Activated CD4-positive, alpha-beta T cell treated with anti-CD3 and anti-CD28 coated beads, Interleukin-2, amount 10 ng/mL, durations not matched to agents 24 days and 14 days (primary cell): ENCODE measurements at regions not wholly inside any gene's neighbourhood (a gene's known extent, or its start where the extent isn't known, plus 50 kb on each side); places are given as distances from the start of the nearest gene placed in this dataset.

ENCODE experiments used
- DNase-seq: peaks from one replicate; pipeline ENCODE4 v3.0.0; 2022
- H3K27ac Mint-ChIP-seq: one replicate; pipeline ENCODE4 v1.8.0; 2022; ENCODE audit warnings: mild to moderate bottlenecking, mixed read lengths
- H3K27me3 Mint-ChIP-seq: one replicate; pipeline ENCODE4 v1.8.0; 2022; ENCODE audit warnings: mixed read lengths
- H3K36me3 Mint-ChIP-seq: one replicate; pipeline ENCODE4 v1.8.0; 2022; ENCODE audit warnings: low read depth, mild to moderate bottlenecking, mixed read lengths
- H3K4me1 Mint-ChIP-seq: one replicate; pipeline ENCODE4 v1.8.0; 2021; ENCODE audit warnings: mixed read lengths
- H3K4me3 Mint-ChIP-seq: one replicate; pipeline ENCODE4 v1.8.0; 2022; ENCODE audit warnings: mild to moderate bottlenecking, moderate library complexity, mixed read lengths
- H3K9me3 Mint-ChIP-seq: one replicate; pipeline ENCODE4 v1.8.0; 2021; ENCODE audit warnings: mixed read lengths
- intact Hi-C: fragments of 100-400 bp; cut with micrococcal nuclease; formaldehyde crosslinking; loops from one replicate; pipeline ENCODE4 v1.15.1; 2023

DNA sequence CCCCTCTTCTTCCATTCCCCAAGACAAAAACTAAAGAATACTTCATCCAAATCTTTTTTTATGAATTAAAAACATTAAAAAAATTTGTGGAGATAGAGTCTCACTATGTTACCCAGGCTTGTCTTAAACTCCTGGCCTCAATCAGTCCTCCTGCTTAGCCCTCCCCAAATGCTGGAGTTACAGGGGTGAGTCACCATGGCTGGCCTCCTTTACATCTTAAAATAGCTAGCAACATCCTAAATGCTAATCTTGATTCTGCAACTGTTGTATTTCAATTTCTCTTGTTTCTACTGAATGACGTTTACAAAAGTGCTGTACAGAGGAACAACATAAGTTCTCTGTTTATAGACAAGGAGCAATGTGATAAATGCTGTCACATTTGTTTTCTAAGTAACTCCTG, 483.5 kb downstream of the ADGRL2 start:
- no peak overlapping the region for H3K27ac Mint-ChIP-seq
- no peak overlapping the region for H3K4me3 Mint-ChIP-seq
- no peaks in the 10 kb centered on the region for H3K4me1 Mint-ChIP-seq
- H3K9me3 Mint-ChIP-seq = peaks cover 6% of the 10 kb centered on the region
- no peak for DNase-seq
- intact Hi-C loops = no loop called here
- H3K36me3 Mint-ChIP-seq = no peaks in the 10 kb centered on the region
- H3K27me3 Mint-ChIP-seq = no peaks in the 10 kb centered on the region

DNA sequence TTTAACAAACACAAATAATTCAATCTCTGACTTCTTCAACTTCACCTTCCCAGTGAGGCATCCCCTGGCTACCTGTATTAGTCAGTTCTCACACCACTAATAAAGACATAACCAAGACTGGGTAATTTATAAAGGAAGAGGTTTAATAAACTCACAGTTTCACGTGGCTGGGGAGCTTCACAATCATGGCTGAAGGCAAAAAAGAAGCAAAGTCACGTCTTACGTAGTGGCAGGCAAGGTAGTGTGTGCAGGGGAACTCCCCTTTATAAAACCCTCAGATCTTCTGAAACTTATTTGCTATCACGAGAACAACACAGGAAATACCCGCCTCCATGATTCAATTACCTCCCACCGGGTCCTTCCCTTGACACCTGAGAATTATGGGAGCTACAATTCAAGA, 478.5 kb downstream of the ADGRL2 start:
- Mint-ChIP-seq H3K4me3 (no peak overlapping the region), H3K27me3 (no peaks in the 10 kb centered on the region), H3K4me1 (no peaks in the 10 kb centered on the region), H3K27ac (no peak overlapping the region), H3K36me3 (no peaks in the 10 kb centered on the region), H3K9me3 (peaks cover 6% of the 10 kb centered on the region)
- intact Hi-C loops = no loop called here
- no peak for DNase-seq

DNA sequence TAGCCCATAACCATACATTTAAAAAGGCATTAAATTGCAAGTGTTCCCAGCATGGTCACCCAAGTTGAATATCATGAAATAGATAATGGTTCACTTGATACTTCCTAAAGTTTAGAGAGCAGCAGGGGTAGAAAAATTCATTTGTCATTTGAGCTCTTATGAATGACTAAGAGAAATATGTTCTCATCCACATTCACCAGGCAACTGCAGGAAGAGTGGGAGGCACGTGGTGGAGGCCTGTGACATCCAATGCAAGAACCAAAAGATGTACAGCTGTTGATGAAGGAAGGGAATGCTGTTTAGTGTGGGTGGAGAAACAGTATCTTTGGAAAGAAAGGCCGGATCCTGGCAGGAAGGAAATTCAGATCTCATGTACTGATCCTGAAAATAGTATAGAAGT, 473.1 kb downstream of the ADGRL2 start:
- intact Hi-C loops = no loop called here
- Mint-ChIP-seq H3K27ac (no peak overlapping the region), H3K4me3 (no peak overlapping the region), H3K36me3 (no peaks in the 10 kb centered on the region), H3K27me3 (no peaks in the 10 kb centered on the region), H3K4me1 (no peaks in the 10 kb centered on the region), H3K9me3 (no peaks in the 10 kb centered on the region)
- no peak for DNase-seq

DNA sequence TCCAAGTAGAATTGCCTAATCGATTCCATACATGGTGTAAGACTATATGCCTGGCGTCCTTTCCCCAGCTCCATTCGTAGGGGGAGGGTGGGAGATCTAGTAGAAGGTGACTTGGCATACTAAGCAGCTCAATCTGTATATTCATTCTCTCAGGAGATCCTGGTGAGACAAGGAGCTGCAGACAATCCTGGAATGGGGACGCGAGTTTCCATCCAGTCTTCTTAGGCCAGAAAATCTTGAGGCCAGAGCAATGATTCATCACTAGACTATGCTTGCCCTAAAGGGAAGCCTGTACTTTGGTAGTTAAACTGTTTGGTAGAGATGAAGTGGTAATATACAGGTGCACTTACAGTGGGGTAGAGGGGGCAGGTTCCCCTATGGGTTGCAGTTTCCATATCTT, 468.7 kb downstream of the ADGRL2 start:
- H3K27ac Mint-ChIP-seq = no peak overlapping the region
- DNase-seq = no peak
- intact Hi-C loops = no loop called here
- no peaks in the 10 kb centered on the region for H3K4me1 Mint-ChIP-seq
- H3K9me3 Mint-ChIP-seq = no peaks in the 10 kb centered on the region
- H3K36me3 Mint-ChIP-seq = no peaks in the 10 kb centered on the region
- no peaks in the 10 kb centered on the region for H3K27me3 Mint-ChIP-seq
- no peak overlapping the region for H3K4me3 Mint-ChIP-seq

DNA sequence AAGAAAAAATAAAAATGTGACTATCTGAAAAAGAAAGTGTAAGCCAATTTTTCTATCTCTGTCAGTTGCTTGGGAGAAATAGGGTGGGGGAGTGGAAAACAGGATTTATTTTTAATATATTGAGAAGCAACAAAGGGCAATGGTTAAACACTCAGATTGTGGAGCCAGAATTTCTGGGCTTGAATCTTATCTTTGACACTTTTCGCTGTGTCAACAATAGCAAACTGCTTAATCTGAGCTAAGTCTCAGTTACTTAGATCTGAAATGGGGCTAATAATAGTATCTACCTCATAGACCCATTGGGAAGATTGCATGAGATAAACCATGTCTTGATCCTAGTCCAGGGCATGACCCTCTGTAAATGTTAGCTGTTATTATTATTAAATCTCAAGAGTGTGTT, 468.1 kb downstream of the ADGRL2 start:
- Mint-ChIP-seq H3K27ac (no peak overlapping the region), H3K9me3 (no peaks in the 10 kb centered on the region), H3K27me3 (no peaks in the 10 kb centered on the region), H3K4me3 (no peak overlapping the region), H3K4me1 (no peaks in the 10 kb centered on the region), H3K36me3 (no peaks in the 10 kb centered on the region)
- intact Hi-C loops = no loop called here
- DNase-seq = no peak

DNA sequence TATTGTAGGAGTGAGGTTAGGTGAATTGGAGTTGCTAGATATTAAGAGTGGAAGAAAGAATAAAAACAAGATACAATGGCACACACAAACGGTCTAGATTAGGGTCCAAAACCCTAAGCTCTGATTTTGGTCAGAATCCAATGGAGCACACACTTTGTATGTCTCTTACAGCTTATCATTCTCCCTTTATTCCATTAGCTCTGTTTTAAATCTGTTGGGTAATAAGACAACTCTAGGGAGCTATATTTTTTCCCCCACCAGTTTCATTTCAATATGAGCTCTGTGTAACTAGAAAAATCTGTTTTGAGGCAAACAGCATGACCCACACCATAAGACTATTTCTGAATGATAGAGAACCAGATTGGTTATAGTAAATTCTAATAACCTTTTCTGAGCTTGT, 465.6 kb downstream of the ADGRL2 start:
- Mint-ChIP-seq H3K27ac (no peak overlapping the region), H3K9me3 (no peaks in the 10 kb centered on the region), H3K4me1 (no peaks in the 10 kb centered on the region), H3K4me3 (no peak overlapping the region), H3K27me3 (no peaks in the 10 kb centered on the region), H3K36me3 (no peaks in the 10 kb centered on the region)
- peak; percentile 0 for DNase-seq
- intact Hi-C loops = no loop called here

DNA sequence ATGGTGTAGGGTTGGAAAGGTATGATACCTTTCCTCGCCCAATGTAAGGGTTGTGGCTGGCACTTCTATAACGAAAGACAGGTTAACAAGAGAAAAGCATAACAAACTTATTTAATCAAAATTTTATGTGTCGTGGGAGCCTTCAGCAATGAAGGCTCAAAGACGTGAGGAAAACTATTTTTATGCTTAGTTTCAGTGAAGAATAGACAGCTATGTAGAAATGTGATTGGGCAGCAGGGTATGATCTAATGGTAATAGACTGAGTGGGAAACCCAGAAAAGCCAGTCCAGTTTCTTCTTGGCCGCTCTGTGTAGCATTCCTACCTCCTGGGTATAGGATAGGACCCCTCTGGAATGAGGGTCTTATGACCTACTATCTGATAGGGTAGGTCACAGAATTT, 464.7 kb downstream of the ADGRL2 start:
- DNase-seq = no peak
- intact Hi-C loops = no loop called here
- no peaks in the 10 kb centered on the region for H3K9me3 Mint-ChIP-seq
- no peaks in the 10 kb centered on the region for H3K36me3 Mint-ChIP-seq
- H3K4me3 Mint-ChIP-seq = no peak overlapping the region
- no peak overlapping the region for H3K27ac Mint-ChIP-seq
- no peaks in the 10 kb centered on the region for H3K4me1 Mint-ChIP-seq
- no peaks in the 10 kb centered on the region for H3K27me3 Mint-ChIP-seq

DNA sequence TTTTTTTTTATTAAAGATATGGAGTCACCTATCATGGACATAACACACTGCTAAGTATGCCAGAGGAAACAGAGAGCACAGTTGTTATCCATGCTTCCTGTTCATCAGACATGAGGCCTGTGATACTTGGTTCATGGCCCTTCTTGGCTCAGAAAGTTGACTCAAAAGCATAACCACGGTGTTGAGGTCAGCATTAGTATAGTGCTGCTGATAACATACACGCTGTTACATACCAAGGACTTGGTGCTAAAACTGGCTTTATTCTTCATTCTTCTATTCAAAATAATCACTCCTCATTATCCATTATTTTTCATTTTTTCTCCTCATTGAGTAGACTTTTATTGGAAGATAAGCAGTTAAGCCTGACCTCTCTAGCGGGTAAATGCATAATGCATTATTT, 464.1 kb downstream of the ADGRL2 start:
- Mint-ChIP-seq H3K4me1 (no peaks in the 10 kb centered on the region), H3K27ac (no peak overlapping the region), H3K4me3 (no peak overlapping the region), H3K27me3 (no peaks in the 10 kb centered on the region), H3K9me3 (no peaks in the 10 kb centered on the region), H3K36me3 (no peaks in the 10 kb centered on the region)
- intact Hi-C loops = no loop called here
- DNase-seq = no peak

DNA sequence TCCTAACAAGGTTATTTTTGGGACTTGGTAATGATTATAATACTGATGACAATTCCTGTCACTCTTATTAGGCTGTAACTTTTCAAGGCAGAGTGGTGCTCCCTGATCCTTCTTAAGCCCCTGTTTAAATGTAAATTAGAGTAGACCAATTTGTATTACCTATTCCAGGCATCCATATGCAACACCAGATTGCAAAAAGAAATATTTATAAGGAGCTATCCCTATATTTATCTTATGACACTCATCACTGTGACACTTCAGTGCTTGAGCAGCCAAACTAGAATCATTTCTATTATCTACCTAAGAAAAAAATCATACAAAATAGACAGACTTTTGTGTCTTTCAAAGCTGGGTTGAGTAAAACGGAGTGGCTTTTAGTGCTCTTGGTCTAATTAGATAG, 462.7 kb downstream of the ADGRL2 start:
- H3K4me1 Mint-ChIP-seq = no peaks in the 10 kb centered on the region
- intact Hi-C loops = no loop called here

DNA sequence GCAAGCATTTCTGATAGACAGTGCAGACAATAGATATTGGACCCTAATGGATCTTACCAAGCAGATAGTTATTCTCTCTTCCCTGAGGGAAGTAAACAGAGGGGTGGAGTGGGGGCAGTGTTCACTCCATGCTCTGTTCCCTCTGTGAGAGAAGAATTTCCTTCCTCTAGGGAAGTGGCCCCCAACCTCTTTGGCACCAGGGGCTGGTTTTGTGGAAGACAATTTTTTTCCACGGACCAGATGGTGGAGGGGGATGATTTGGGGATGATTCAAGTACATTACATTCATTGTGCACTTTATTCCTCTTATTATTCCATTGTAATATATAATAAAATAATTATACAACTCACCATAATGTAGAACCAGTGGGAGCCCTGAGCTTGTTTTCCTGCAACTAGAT, 459.9 kb downstream of the ADGRL2 start:
- DNase-seq = no peak
- H3K27ac Mint-ChIP-seq = no peak overlapping the region
- intact Hi-C loops = no loop called here
- H3K27me3 Mint-ChIP-seq = no peaks in the 10 kb centered on the region
- H3K4me1 Mint-ChIP-seq = no peaks in the 10 kb centered on the region
- no peaks in the 10 kb centered on the region for H3K36me3 Mint-ChIP-seq
- H3K4me3 Mint-ChIP-seq = no peak overlapping the region
- no peaks in the 10 kb centered on the region for H3K9me3 Mint-ChIP-seq

More for the DNA sequence above, 462.7 kb downstream of the ADGRL2 start:
- no peaks in the 10 kb centered on the region for H3K27me3 Mint-ChIP-seq
- H3K4me3 Mint-ChIP-seq = no peak overlapping the region
- no peaks in the 10 kb centered on the region for H3K9me3 Mint-ChIP-seq
- no peak for DNase-seq
- no peaks in the 10 kb centered on the region for H3K36me3 Mint-ChIP-seq
- H3K27ac Mint-ChIP-seq = no peak overlapping the region

DNA sequence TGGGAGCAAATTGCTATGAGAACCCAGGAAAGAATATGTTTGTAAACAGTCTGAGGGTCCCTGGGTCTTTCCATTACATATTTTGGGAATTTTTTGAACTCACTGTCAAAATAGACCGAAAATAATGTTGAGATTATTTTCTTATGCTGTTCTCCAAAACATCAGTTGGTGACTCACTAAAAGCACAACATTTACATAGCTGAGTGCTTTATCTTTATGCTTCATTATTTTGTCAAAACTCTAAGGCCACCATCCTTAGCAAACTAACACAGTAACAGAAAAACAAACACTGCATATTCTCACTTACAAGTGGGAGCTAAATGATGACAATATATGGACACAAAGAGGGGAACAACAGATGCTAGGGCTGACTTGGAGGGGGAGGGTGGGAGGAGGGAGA, 459.3 kb downstream of the ADGRL2 start:
- no peaks in the 10 kb centered on the region for H3K9me3 Mint-ChIP-seq
- H3K4me3 Mint-ChIP-seq = no peak overlapping the region
- intact Hi-C loops = no loop called here
- no peak overlapping the region for H3K27ac Mint-ChIP-seq
- no peak for DNase-seq
- no peaks in the 10 kb centered on the region for H3K4me1 Mint-ChIP-seq
- H3K27me3 Mint-ChIP-seq = no peaks in the 10 kb centered on the region
- no peaks in the 10 kb centered on the region for H3K36me3 Mint-ChIP-seq

DNA sequence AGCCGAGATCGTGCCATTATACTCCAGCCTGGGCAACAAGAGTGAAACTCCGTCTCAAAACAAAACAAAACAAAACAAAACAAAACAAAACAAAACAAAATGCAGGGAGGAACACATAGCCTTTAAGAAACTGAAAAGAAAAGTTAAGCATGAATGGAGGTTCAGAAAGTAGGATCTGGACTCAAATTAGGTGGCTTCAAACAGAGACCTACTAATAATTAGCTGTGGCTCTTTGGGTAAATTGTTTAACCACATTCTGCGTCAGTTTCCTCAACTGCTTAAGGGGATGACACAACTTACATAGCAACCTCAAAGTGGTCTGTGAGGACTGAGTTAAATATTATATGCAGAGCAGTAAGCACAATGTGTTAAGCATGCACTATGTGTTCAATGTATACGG, 458.2 kb downstream of the ADGRL2 start:
- Mint-ChIP-seq H3K27me3 (no peaks in the 10 kb centered on the region), H3K9me3 (no peaks in the 10 kb centered on the region), H3K27ac (no peak overlapping the region), H3K36me3 (no peaks in the 10 kb centered on the region), H3K4me3 (no peak overlapping the region), H3K4me1 (no peaks in the 10 kb centered on the region)
- no peak for DNase-seq
- intact Hi-C loops = no loop called here

DNA sequence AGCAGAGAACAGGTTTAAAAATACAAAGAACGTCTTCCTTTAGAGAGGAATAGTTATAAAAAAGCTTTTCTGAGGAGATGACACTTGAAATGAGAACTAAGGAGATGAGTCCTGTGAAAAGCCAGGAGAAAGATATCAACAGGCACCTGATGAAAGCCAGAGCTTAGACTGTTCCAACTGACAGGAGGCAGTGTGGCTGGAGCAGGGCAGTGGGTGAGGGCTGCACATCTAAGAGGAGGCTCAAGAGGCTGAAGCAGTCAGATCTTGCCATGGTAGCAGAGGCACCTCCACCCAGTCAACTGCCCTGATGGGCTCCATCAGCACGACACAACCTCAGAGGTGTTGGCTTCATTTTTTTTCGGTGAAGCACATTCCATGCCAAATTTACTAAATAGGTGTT, 445.3 kb downstream of the ADGRL2 start:
- H3K36me3 Mint-ChIP-seq = no peaks in the 10 kb centered on the region
- no peak for DNase-seq
- H3K4me3 Mint-ChIP-seq = no peak overlapping the region
- no peaks in the 10 kb centered on the region for H3K9me3 Mint-ChIP-seq
- no peaks in the 10 kb centered on the region for H3K27me3 Mint-ChIP-seq
- H3K27ac Mint-ChIP-seq = no peak overlapping the region
- H3K4me1 Mint-ChIP-seq = no peaks in the 10 kb centered on the region
- intact Hi-C loops = no loop called here

DNA sequence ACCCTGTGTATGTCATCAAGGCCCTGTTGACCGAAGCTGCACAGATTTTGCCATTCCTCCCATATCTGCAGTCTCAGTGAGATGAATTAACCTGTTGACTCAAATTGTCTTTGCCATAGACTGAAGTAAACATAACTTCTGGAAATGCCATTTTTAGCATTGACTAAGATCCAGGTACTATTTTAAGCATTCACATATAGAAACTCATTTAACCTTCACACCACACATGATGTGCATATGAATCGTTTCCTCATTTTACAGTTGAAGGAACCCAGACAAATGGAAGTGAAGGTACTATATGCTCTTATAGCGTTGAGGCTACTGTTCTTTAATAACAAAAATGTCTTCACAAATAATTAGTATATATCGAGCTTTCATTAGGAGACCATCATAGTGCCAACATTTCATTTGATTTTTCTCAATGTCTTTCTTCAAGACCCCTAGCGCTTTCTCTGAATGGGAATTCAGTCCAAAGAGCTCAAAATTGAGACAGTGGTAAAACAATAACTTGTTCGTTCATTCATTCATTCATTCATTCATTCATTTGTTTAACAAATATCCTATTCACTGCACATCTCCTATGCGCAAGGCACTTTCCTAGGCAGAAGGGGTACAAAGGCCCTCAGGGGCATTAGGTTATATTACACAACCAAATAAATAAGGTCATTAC, 444.7 kb downstream of the ADGRL2 start:
- Mint-ChIP-seq H3K4me1 (no peaks in the 10 kb centered on the region), H3K27ac (no peak overlapping the region), H3K4me3 (no peak overlapping the region), H3K36me3 (no peaks in the 10 kb centered on the region), H3K27me3 (no peaks in the 10 kb centered on the region), H3K9me3 (peaks cover 3% of the 10 kb centered on the region)
- DNase-seq = no peak
- intact Hi-C loops = no loop called here

DNA sequence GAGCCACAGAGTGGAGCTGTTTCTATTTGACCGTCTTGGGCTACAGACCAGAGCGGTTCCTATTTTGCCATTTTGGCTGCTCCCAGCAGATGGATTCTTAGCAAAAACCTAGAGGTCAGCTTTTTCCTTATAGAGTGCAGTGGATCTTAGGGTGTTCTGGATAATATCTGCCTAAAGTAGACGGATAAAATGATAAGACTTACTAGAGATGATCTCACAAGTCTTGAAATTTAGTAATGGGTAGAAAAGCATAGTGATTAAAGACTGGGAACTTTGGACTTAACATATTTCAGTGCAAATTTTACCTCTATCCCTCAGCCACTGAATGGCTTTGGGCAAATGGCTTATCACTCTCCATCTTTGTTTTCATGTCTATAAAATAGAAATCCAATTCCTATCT, 439.8 kb downstream of the ADGRL2 start:
- Mint-ChIP-seq H3K27me3 (no peaks in the 10 kb centered on the region), H3K4me1 (no peaks in the 10 kb centered on the region), H3K9me3 (peaks cover 10% of the 10 kb centered on the region), H3K4me3 (no peak overlapping the region), H3K27ac (no peak overlapping the region), H3K36me3 (no peaks in the 10 kb centered on the region)
- intact Hi-C loops = no loop called here
- no peak for DNase-seq
